ENCODE measurements at regions not wholly inside any gene's neighbourhood (a gene's known extent, or its start where the extent isn't known, plus 50 kb on each side); places are given as distances from the start of the nearest gene placed in this dataset.

DNA sequence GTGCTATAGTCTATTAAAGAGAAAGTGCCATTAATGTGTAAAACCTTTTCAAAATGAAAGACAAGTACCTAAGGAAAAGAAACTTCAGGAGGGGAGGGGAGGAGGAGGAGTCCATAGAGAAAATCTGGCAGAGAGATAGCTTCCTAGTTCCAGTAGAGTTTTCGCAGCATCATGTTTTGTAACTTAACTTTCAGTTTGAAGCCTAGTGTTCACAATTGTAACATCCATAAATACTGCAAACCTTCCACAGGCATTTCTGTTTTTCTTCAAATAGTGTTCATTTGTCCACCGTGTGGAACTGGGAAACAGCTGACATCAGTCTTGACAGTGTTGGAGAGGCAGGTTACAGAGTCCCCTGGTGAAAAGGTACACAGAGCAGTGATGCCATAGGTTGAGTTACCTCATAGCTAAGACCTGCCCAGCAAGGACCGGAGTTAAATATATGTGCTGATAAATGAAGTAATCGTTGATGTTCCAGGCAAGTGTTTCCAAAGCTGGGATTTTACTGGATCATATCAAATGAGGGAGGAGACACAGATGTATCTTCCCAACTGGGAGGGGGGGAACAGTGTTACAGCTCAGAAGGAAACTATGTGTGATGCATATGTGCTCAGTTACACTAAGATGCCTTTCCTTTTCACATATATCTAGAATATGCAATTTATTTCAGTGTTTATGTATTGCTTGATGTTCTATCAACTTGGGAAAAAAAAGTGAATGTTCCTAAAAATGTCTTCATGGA lies 369.5 kb upstream of the FAM241A start:
- TF ChIP-seq, protein P1, sequence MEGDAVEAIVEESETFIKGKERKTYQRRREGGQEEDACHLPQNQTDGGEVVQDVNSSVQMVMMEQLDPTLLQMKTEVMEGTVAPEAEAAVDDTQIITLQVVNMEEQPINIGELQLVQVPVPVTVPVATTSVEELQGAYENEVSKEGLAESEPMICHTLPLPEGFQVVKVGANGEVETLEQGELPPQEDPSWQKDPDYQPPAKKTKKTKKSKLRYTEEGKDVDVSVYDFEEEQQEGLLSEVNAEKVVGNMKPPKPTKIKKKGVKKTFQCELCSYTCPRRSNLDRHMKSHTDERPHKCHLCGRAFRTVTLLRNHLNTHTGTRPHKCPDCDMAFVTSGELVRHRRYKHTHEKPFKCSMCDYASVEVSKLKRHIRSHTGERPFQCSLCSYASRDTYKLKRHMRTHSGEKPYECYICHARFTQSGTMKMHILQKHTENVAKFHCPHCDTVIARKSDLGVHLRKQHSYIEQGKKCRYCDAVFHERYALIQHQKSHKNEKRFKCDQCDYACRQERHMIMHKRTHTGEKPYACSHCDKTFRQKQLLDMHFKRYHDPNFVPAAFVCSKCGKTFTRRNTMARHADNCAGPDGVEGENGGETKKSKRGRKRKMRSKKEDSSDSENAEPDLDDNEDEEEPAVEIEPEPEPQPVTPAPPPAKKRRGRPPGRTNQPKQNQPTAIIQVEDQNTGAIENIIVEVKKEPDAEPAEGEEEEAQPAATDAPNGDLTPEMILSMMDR (IDR thresholded peaks at IDR 0.05) = no peak
- no peak for TF ChIP-seq POLR2A (IDR thresholded peaks at IDR 0.05)
